ENCODE measurements at regions not wholly inside any gene's neighbourhood (a gene's known extent, or its start where the extent isn't known, plus 50 kb on each side); places are given as distances from the start of the nearest gene placed in this dataset.
"Not testable (repeated sequence)": the region's sequence is repeated elsewhere in the genome, so short reads cannot be mapped to it uniquely, and the experiment has no call there.

GRCh38 chr5:162685302-162685701, 617.7 kb downstream of the GABRG2 start:
- no peak overlapping the region for H3K27ac ChIP-seq

GRCh38 chr5:162696272-162696671, 628.7 kb downstream of the GABRG2 start:
- H3K27ac ChIP-seq: not testable (repeated sequence)

More at GRCh38 chr5:162685302-162685701, 617.7 kb downstream of the GABRG2 start:
- no peak for TF ChIP-seq ZFX (IDR thresholded peaks at IDR 0.05)
- no peak for TF ChIP-seq CTCF (conservative IDR thresholded peaks at IDR 0.05)

- no peak overlapping the region for H3K27ac ChIP-seq
- TF ChIP-seq ZFX (IDR thresholded peaks at IDR 0.05) (no peak), CTCF (conservative IDR thresholded peaks at IDR 0.05) (peak; percentile 33)
These were observed 631.8 kb downstream of the GABRG2 start for GRCh38 chr5:162699361-162699760.

- no peak for TF ChIP-seq ZFX (IDR thresholded peaks at IDR 0.05)
- TF ChIP-seq CTCF (conservative IDR thresholded peaks at IDR 0.05): no peak
- H3K27ac ChIP-seq: no peak overlapping the region
These were observed 636.3 kb downstream of the GABRG2 start for GRCh38 chr5:162703914-162704313.

- no peak overlapping the region for H3K27ac ChIP-seq
- TF ChIP-seq ZFX (IDR thresholded peaks at IDR 0.05) (no peak), CTCF (conservative IDR thresholded peaks at IDR 0.05) (no peak)
These were observed 643.7 kb downstream of the GABRG2 start for GRCh38 chr5:162711244-162711643.

GRCh38 chr5:162719720-162720119, 652.1 kb downstream of the GABRG2 start:
- no peak overlapping the region for H3K27ac ChIP-seq
- TF ChIP-seq ZFX (IDR thresholded peaks at IDR 0.05): no peak
- no peak for TF ChIP-seq CTCF (conservative IDR thresholded peaks at IDR 0.05)

- no peak overlapping the region for H3K27ac ChIP-seq
- no peak for TF ChIP-seq CTCF (conservative IDR thresholded peaks at IDR 0.05)
These were observed 653.6 kb downstream of the GABRG2 start for GRCh38 chr5:162721125-162721524.

- TF ChIP-seq CTCF (conservative IDR thresholded peaks at IDR 0.05) (no peak), ZFX (IDR thresholded peaks at IDR 0.05) (no peak)
- no peak overlapping the region for H3K27ac ChIP-seq
These were observed 684.8 kb upstream of the CCNG1 start for GRCh38 chr5:162752612-162753011.

Measured in C4-2B (cell line).